Thyroid gland (tissue), 4 donors: ENCODE measurements at regions not wholly inside any gene's neighbourhood (a gene's known extent, or its start where the extent isn't known, plus 50 kb on each side); places are given as distances from the start of the nearest gene placed in this dataset.
A peak's percentile ranks its signal among the peaks of the same experiment; 100 is the strongest.
"Not testable (repeated sequence)": the region's sequence is repeated elsewhere in the genome, so short reads cannot be mapped to it uniquely, and the experiment has no call there.

Experiments
- DNase-seq, 2 donors: peaks; one replicate each; pipeline ENCODE4 v3.0.0-alpha.2; 2019
- H3K27ac ChIP-seq, 3 donors: fragments of 200-600 bp; sonication (generic); 1 replicate in 2 of 3; 2 replicates in 1 of 3; pipeline ENCODE4 v1.5.1; 2016 to 2019; ENCODE audit warnings: mild to moderate bottlenecking in 1 of 3, moderate library complexity in 1 of 3
- H3K27me3 ChIP-seq: fragments of 200-600 bp; sonication (generic); one replicate; pipeline ENCODE4 v1.5.1; 2019
- H3K36me3 ChIP-seq, 2 donors: fragments of 200-600 bp; sonication (generic); one replicate each; pipeline ENCODE4 v1.5.1; 2016 to 2019
- H3K4me1 ChIP-seq, 2 donors: fragments of 200-600 bp; sonication (generic); one replicate each; pipeline ENCODE4 v1.5.1; 2017 to 2019
- H3K4me3 ChIP-seq, 3 donors: fragments of 200-600 bp; sonication (generic); replicated peaks in 1 of 3; 1 replicate in 2 of 3; 2 replicates in 1 of 3; pipeline ENCODE4 v1.5.1; 2016; ENCODE audit warnings: mild to moderate bottlenecking in 1 of 3
- H3K9me3 ChIP-seq: fragments of 200-600 bp; sonication (generic); one replicate; pipeline ENCODE4 v1.5.1; 2017
- WGBS, 2 donors: methylation state at CpG; one replicate each; pipeline ENCODE4 v1.1.5; 2017; 5-methylcytosine and 5-hydroxymethylcytosine counted together
- intact Hi-C: fragments of 100-400 bp; cut with DNase I; formaldehyde crosslinking; loops from one replicate; pipeline ENCODE4 v1.15.1; 2023

- H3K27me3 ChIP-seq, intact Hi-C loops, H3K4me3 ChIP-seq, H3K36me3 ChIP-seq, H3K4me1 ChIP-seq, DNase-seq, H3K9me3 ChIP-seq, H3K27ac ChIP-seq: not testable (repeated sequence)
- whole genome bisulfite sequencing, 2 donors: 85 to 87% methylated on average over 4 of the region's 4 CpGs
These were observed 302.4 kb downstream of the GOLGA6L6 start for GRCh38 chr15:20239186-20239585.

DNA sequence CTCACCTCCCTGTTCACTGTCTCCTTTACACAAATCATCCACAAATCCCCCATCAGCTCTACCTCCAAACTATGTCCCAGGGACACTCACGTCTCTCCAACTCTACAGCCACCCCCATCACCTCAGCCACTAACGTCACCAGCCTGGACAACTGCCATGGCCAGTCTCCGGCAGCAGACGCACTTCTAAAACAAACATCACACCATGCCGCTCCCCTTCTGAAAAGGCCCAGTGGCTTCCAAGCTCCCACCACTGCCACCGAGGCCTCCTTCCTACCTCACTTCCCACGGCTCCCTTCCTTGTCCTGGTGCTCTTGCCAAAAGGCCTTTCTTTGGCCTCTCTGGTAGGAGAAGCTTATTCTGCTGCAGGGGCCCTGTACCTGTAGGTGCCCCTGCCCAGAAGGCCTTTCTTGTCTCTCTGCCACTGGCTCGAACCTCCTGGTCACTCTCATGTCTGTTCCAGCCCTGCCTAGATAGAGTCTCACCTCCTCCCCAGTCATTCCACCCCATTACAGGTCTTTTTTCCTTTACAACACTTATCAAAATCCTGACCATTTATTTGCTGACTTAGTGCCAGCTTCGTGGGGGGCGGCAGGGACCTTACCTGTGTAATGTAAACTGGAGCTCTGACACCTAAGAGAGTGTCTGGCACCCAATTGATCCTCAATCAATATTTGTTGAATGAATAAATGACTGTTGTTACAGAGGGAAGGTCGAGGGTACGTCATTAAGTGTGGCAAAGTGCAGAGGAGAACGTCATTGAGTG is 304.2 kb downstream of the GOLGA6L6 start:
- DNase-seq: peak in 1 of 2 donors; percentile 66
- intact Hi-C loops, H3K36me3 ChIP-seq, H3K4me3 ChIP-seq, H3K4me1 ChIP-seq, H3K27ac ChIP-seq, H3K9me3 ChIP-seq, H3K27me3 ChIP-seq: not testable (repeated sequence)
- WGBS, 2 donors: 65 to 66% methylated on average over 13 of the region's 13 CpGs

GRCh38 chr15:20235728-20236127 is 305.9 kb downstream of the GOLGA6L6 start:
- not testable (repeated sequence) for H3K36me3 ChIP-seq
- 73 to 74% methylated on average over 6 of the region's 6 CpGs for whole genome bisulfite sequencing, 2 donors

GRCh38 chr15:20234006-20234540 is 307.5 kb downstream of the GOLGA6L6 start:
- intact Hi-C loops, H3K27me3 ChIP-seq, H3K36me3 ChIP-seq, H3K9me3 ChIP-seq, DNase-seq, H3K4me3 ChIP-seq, H3K27ac ChIP-seq, H3K4me1 ChIP-seq: not testable (repeated sequence)
- WGBS, 2 donors: 67 to 77% methylated on average over 12 of the region's 12 CpGs

More at GRCh38 chr15:20235728-20236127, 305.9 kb downstream of the GOLGA6L6 start:
- intact Hi-C loops, H3K27ac ChIP-seq, H3K27me3 ChIP-seq, DNase-seq, H3K4me1 ChIP-seq, H3K4me3 ChIP-seq, H3K9me3 ChIP-seq: not testable (repeated sequence)

DNA sequence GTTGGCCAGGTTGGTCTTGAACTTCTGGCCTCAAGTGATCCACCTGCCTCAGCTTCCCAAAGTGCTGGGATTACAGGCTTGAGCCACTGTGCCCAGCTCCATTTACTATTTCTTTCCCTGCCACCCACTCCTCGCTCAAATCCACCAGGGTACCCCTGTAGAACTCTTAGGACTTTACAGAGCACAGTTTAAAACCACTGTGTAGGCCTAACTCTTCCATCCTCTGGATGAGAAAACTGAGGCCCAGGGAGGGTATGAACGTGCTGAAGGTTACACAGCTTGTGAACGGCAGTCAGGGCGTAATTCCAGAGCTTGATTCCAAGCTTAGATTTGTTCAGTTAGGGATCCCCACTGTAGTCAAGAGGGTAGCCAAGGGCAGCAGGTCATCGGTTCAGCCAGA is 309.1 kb downstream of the GOLGA6L6 start:
- H3K27ac ChIP-seq, H3K9me3 ChIP-seq, H3K36me3 ChIP-seq, intact Hi-C loops, DNase-seq, H3K27me3 ChIP-seq, H3K4me1 ChIP-seq, H3K4me3 ChIP-seq: not testable (repeated sequence)
- WGBS, 2 donors: 67 to 69% methylated on average over 5 of the region's 5 CpGs

- intact Hi-C loops, H3K9me3 ChIP-seq, H3K36me3 ChIP-seq, H3K27me3 ChIP-seq, H3K27ac ChIP-seq, DNase-seq, H3K4me1 ChIP-seq, H3K4me3 ChIP-seq: not testable (repeated sequence)
- WGBS, 2 donors: 62 to 74% methylated on average over 3 of the region's 3 CpGs
These were observed 310.9 kb downstream of the GOLGA6L6 start for GRCh38 chr15:20230656-20231055.

DNA sequence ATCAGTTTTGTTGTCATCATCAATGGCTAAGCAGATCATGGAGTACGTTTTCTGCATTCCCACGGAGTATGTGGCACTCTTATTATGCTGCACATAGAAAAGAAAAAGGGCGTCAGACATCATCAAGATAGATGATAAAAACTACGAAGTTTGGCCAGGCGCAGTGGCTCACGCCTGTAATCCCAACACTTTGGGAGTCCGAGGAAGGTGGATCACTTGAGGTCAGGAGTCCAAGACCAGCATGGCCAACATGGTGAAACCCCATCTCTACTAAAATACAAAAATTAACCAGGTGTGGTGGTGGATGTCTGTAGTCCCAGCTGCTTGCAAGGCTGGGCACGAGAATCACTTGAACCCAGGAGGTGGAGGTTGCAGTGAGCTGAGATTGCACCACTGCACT is 312.8 kb downstream of the GOLGA6L6 start:
- DNase-seq, H3K36me3 ChIP-seq, H3K9me3 ChIP-seq, intact Hi-C loops, H3K4me1 ChIP-seq, H3K27me3 ChIP-seq, H3K4me3 ChIP-seq, H3K27ac ChIP-seq: not testable (repeated sequence)
- 75 to 78% methylated on average over 8 of the region's 8 CpGs for WGBS, 2 donors

GRCh38 chr15:20227119-20227853 is 314.3 kb downstream of the GOLGA6L6 start:
- H3K27ac ChIP-seq, intact Hi-C loops, H3K9me3 ChIP-seq, H3K4me3 ChIP-seq, H3K27me3 ChIP-seq, H3K4me1 ChIP-seq, DNase-seq, H3K36me3 ChIP-seq: not testable (repeated sequence)
- 26 to 64% methylated on average over 1 of the region's 1 CpG for WGBS, 2 donors

- H3K9me3 ChIP-seq, H3K4me3 ChIP-seq, H3K27ac ChIP-seq, H3K4me1 ChIP-seq, DNase-seq, H3K27me3 ChIP-seq, H3K36me3 ChIP-seq, intact Hi-C loops: not testable (repeated sequence)
- 54 to 67% methylated on average over 2 of the region's 2 CpGs for WGBS, 2 donors
These were observed 315.1 kb downstream of the GOLGA6L6 start for GRCh38 chr15:20226531-20226930.

DNA sequence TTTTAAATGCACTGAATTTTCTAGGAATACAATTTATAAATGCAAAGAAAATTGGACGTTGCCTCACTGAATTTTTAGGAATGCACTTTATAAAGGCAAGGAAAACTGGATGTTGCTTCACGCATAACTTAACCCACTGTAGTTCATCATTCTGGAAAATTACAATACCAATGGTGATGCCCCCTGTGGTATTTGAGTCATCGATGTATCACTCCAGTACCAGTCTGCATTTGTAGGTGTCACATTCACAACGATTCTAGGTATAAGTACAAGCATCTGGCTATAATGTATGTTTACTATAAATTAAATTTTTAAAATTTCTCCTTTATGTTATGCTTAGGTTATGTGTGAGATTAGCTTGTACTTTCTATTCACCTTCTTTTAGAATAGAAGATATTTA is 320.5 kb downstream of the GOLGA6L6 start:
- 66 to 67% methylated on average over 4 of the region's 4 CpGs for WGBS, 2 donors
- DNase-seq, H3K36me3 ChIP-seq, H3K4me3 ChIP-seq, H3K27ac ChIP-seq, intact Hi-C loops, H3K27me3 ChIP-seq, H3K9me3 ChIP-seq, H3K4me1 ChIP-seq: not testable (repeated sequence)

- DNase-seq, H3K4me3 ChIP-seq, H3K4me1 ChIP-seq, H3K9me3 ChIP-seq, H3K27me3 ChIP-seq, H3K36me3 ChIP-seq, intact Hi-C loops, H3K27ac ChIP-seq: not testable (repeated sequence)
- 79 to 84% methylated on average over 4 of the region's 4 CpGs for WGBS, 2 donors
These were observed 322.4 kb downstream of the GOLGA6L6 start for GRCh38 chr15:20219171-20219570.

DNA sequence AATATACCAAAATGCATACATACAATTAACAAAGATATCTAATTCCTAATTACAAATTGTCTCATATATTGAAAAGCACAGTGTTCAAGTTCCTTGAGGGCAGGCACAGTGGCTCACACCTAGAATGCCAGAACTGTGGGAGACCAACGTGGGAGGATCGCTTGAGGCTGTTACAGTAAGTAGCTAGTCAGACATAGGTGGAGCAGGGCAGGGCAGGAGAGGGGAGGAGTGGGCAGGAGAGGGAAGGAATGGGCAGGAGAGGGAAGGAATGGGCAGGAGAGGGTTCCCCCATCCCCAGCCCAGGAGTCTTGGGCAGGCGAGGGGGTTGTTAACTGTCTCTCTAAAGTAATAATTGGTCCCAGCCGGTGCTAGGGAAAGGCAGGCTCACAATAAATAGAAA is 325.9 kb downstream of the GOLGA6L6 start:
- WGBS, 2 donors: 67 to 69% methylated on average over 4 of the region's 4 CpGs
- intact Hi-C loops: not testable (repeated sequence)

GRCh38 chr15:20214101-20214500 is 327.5 kb downstream of the GOLGA6L6 start:
- DNase-seq: peak in 1 of 2 donors; percentile 19
- H3K27ac ChIP-seq, H3K9me3 ChIP-seq, H3K4me1 ChIP-seq, H3K36me3 ChIP-seq, H3K27me3 ChIP-seq, intact Hi-C loops, H3K4me3 ChIP-seq: not testable (repeated sequence)
- 54 to 55% methylated on average over 1 of the region's 1 CpG for WGBS, 2 donors

More for the DNA sequence above, 325.9 kb downstream of the GOLGA6L6 start:
- not testable (repeated sequence) for H3K4me3 ChIP-seq, H3K36me3 ChIP-seq, H3K27ac ChIP-seq, H3K4me1 ChIP-seq, H3K27me3 ChIP-seq, DNase-seq, H3K9me3 ChIP-seq
